ENCODE measurements at regions not wholly inside any gene's neighbourhood (a gene's known extent, or its start where the extent isn't known, plus 50 kb on each side); places are given as distances from the start of the nearest gene placed in this dataset.

GRCh38 chr22:48404801-48405447 lies 1422.7 kb downstream of the BRD1 start:
- H2AFZ ChIP-seq (ENCODE audit: low read depth, low read length, poor library complexity, severe bottlenecking), result no peak overlapping the region
- H3K9ac ChIP-seq (ENCODE audit: low read length), result no peak overlapping the region
- no peaks in the 10 kb centered on the region for H3K79me2 ChIP-seq (ENCODE audit: insufficient read depth, low read length)
- intact Hi-C loops (cut with micrococcal nuclease), result no loop called here
- TF ChIP-seq REST (IDR thresholded peaks at IDR 0.05; ENCODE audit: low read depth) (no peak), EGR1 (IDR thresholded peaks at IDR 0.05; ENCODE audit: low read depth) (no peak), SRF (IDR thresholded peaks at IDR 0.05; ENCODE audit: low read depth) (no peak), ZBTB33 (IDR thresholded peaks at IDR 0.05; ENCODE audit: extremely low read depth, insufficient replicate concordance, low read length) (no peak), ZNF274 (IDR thresholded peaks at IDR 0.05; ENCODE audit: low read depth, low read length) (no peak), SIN3A (IDR thresholded peaks at IDR 0.05; ENCODE audit: low read depth) (no peak), POLR2A (IDR thresholded peaks at IDR 0.05; ENCODE audit: borderline replicate concordance, extremely low read depth, insufficient read depth, insufficient read length) (no peak), SP1 (IDR thresholded peaks at IDR 0.05; ENCODE audit: low read depth) (no peak)
- no peaks in the 10 kb centered on the region for H3K4me1 ChIP-seq (ENCODE audit: control insufficient read depth in 1 of 2, insufficient read depth in 2 of 2, low read length in 2 of 2)
- H4K20me1 ChIP-seq (ENCODE audit: insufficient read depth), result no peaks in the 10 kb centered on the region
- DNase-seq (ENCODE audit: low read depth, low spot score), result no peak
- ChIA-PET CTCF (no interaction called here), POLR2A (no interaction called here), RAD21 (ENCODE audit: low non-redundant PET in 1 of 2, low total read pairs in 2 of 2, uncharacterized antibody in 2 of 2, unreplicated experiment in 2 of 2) (no interaction called here)
- H3K27ac ChIP-seq (ENCODE audit: low read depth, low read length), result no peak overlapping the region
- H3K36me3 ChIP-seq (ENCODE audit: control insufficient read depth in 1 of 2, insufficient read depth in 2 of 2, low read length in 2 of 2), result no peaks in the 10 kb centered on the region
- peaks cover 0 to 7% of the 10 kb centered on the region in 2 experiments; a peak in 1 of 4 replicates for H3K9me3 ChIP-seq (ENCODE audit: control insufficient read depth in 1 of 2, insufficient read depth in 1 of 2, low read depth in 1 of 2, low read length in 2 of 2)
- no peak overlapping the region for H3K4me3 ChIP-seq (replicated peaks in 1 of 2; ENCODE audit: low read depth in 1 of 2, low read length in 2 of 2)
- no peak for ATAC-seq
- no peak overlapping the region for H3K4me2 ChIP-seq (ENCODE audit: low read length)
- H3K9me2 ChIP-seq (ENCODE audit: insufficient read depth), result no peaks in the 10 kb centered on the region
- H3K27me3 ChIP-seq (ENCODE audit: insufficient read depth, low read length), result peaks cover 6% of the 10 kb centered on the region; the same call in 1 of the 2 replicates
- BruUV-seq (replicated peaks), result no TSS peak
